DMS 273 (cell line): ENCODE measurements at regions not wholly inside any gene's neighbourhood (a gene's known extent, or its start where the extent isn't known, plus 50 kb on each side); places are given as distances from the start of the nearest gene placed in this dataset.

Source experiments
- DNase-seq: peaks from one replicate; lab custom pipeline; 2025; ENCODE audit not compliant: unreplicated experiment; lab: John Stamatoyannopoulos, UW

DNA sequence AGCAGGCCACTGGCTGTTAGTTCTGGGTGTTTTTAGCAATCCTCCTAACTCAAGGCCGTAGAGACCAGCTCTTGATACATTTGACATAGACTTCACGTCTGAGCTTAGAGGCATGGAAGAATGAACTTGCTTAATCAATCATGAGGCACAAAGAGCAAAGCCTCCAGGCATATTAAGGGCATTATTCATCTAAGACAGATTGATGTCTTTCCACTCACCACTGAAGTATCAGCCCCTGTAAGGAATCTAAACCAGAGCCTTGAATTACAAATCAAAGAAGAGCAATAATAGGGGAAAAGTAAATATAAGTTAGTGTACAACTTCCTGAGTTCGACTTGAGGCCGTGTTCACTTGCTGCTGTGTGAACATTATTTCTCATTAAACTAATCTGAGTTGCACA is 1470.7 kb downstream of the AACS start:
- DNase-seq = no peak

- no peak for DNase-seq
Measured at GRCh38 chr12:126537961-126538530, 1472.8 kb downstream of the AACS start.

DNA sequence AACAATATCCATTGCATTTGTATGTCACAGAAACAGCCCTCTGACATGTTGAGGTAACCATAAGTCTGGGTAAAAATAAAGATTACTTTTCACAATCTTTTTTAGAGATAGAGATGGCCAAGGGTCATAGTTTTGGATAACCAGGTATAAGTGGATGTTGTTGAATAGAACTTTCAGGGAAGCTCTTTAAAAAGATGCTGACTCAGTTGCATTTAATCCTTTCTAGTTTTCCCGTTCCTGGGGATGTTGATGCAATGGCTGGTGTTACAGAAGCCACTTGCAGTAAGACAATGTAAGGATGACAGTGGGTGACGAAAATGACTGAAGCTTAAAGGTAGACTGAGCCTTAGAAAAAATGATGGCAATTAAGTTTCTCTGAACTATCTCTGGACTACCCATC is 1473.7 kb downstream of the AACS start:
- no peak for DNase-seq

DNA sequence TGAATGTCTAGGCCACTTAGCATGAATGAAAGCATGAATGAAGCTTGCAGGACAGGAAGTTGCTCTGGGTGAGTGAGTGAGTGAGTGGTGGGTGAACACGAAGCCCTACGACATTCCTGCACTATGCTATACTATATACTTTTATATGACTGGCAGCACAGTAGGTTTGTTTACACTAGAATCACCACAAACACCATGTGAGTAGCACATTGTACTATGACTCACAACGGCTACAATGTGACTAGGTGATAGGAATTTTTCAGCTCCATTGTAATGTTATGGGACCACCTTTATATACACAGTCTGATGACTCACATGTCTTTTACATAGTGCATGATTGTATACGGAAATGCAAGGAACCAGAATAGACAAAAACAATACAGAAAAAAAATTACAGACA is 1480.2 kb downstream of the AACS start:
- no peak for DNase-seq

DNA sequence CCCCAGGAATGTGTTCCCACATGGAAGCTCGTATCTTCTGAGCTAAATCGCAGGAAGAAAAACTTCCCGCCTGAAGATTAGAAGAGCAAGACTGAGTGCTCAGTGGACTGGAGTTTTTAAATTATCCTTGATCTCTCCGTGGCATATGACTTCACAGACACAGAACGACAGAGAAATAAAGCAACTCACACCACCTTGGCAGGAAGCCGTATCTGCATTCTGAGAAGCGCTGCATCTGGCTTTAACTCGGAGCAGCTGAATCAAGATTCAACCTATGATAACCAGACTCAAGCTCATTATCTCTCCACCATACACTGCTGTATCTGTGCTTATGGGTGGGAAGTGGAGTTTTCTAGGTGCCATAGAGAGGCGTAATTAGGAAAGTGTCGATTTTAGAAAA is 1482.7 kb downstream of the AACS start:
- no peak for DNase-seq

GRCh38 chr12:126551869-126552268 is 1486.6 kb downstream of the AACS start:
- DNase-seq = no peak

- DNase-seq = no peak
Measured at GRCh38 chr12:126554625-126555024, 1489.4 kb downstream of the AACS start.

- no peak for DNase-seq
Measured at GRCh38 chr12:126557659-126558058, 1492.4 kb downstream of the AACS start.

DNA sequence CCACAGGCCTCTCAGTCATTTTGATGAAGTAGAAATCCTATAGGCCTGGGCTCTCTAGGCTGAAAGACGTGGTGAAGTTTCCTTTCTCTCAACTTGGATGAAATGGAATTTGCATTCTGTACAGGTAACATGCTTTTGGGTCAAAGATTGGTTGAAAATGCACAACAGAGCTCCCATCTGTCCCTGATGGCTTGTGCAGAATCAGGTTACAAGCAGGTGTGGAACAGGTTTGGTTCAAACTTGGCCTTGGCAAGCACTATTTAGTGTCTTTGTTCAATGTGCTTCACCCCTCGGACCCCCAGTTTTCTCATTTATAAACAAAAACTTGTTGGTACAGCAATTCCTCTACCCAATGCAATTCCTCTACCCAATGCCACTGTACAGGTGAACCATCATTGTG is 1493.0 kb downstream of the AACS start:
- no peak for DNase-seq

- DNase-seq = no peak
Measured at GRCh38 chr12:126558810-126559209, 1493.6 kb downstream of the AACS start.

DNA sequence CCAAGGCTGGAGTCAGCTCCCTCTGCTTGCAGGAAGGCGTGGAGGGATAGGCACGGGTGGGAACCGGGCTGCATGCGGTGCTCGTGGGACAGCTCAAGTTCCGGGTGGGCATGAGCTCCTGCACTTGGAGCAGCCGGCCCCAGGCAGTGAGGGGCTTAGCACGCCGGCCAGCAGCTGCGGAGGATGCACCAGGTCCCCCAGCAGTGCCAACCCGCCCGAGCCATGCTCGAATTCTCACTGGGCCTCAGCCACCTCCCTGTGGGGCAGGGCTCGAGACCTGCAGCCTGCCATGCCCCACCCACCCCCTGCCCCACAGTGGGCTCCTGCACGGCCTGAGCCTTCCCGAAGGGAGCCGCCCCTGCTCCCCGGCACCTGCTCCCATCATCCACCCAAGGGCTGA is 1501.8 kb downstream of the AACS start:
- no peak for DNase-seq

- no peak for DNase-seq
Measured at GRCh38 chr12:126569706-126570105, 1504.5 kb downstream of the AACS start.

GRCh38 chr12:126570566-126570965 is 1505.3 kb downstream of the AACS start:
- DNase-seq = no peak

DNA sequence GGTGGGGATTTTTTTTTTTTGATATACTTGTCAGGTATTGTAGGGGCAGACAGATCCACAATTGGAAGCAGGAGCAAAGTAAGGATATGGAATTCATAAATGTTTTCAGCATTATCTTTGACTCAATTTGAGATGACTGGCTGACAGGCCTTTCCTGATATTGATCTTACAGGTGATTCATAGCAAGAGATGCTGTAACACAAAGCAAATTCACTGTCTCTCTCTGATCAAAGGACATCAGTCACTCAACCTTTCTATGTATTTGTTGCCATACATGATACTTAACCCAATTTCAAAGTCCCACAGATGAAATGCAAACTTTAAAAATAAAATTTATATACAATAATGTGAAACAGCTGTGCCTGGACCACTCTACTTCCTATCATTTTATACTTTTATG is 1506.9 kb downstream of the AACS start:
- no peak for DNase-seq

DNA sequence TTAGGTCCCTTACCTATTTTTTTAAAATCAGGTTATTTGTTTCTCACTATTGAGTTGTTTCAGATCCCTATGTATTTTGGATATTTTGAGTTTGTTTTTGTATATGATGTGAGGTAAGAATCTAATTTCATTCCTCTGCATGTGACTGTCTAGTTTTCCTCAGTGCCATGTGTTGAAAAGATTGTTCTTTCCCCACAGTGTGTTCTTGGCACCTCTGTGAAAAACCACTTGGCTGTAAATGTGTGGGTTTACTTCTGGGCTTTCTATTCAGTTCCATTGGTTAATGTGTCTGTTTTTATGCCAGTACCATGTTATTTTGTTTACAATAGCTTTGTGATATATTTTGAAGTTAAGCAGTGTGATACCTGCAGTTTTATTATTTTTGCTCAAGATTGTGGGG is 1516.4 kb downstream of the AACS start:
- no peak for DNase-seq

- no peak for DNase-seq
Measured at GRCh38 chr12:126582231-126582630, 1517.0 kb downstream of the AACS start.

- DNase-seq = no peak
Measured at GRCh38 chr12:126588586-126589249, 1523.5 kb downstream of the AACS start.

DNA sequence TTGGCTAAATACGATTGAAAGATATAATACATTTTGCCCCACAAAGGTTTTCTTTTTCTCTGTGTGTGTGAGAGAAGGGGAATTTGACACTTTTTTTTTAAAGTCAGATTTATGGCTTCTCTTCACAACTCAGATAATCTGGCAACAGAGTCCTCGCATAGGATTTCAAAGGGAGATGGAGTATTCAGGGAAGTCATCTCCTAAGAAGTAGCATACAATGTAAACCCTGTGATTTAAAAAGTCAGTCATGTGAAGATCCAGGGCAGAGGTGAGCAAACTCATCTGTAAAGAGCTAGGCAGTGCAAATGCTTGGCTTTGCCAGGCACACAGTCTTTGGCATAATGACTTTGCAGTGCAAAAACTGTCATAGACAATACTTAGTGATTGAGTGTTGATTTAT is 1526.3 kb downstream of the AACS start:
- DNase-seq = no peak

DNA sequence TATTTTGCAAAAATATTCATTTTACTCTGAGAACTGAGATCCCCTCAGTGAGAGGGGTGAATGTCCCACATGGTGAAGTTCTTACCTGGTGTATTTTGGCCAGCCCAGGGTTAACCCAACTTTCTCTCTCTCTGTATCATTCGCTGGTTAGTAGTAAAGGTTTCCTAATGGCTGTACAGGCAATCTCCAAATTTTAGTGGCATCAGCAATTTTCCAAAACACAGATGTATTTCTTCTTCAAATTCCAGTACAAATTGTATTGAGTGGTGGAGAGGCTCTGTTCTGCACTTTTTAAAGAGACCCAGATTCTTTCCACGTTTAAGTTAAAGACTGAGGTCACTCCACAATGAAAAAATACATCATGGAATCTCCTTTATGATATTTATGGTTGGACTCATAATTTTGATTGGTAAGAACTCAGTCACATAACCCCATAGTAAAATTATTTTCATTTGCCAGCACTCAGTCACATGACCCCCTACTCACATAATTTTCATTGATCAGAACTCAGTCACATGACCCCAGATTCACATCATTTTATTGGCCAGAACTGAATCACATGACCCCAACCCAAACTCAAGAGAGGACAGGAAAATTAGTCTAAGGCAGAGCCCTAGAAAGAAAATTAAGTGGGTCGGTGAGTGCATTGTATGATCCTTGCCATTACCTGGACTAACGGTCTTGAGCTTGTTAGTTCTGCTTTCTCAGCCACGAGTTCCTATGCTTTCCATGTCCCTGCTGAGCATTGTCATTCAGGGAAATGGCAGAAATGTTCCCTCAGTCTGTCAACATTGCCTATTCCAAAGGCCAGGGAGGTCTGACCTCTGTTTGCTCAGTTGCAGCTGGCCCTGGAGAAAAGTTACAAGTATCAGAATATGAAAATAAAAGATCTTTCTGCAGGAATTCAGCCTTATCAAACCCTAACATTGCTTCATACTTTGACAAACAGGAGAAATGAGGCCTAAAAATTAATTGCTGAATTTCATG is 1536.2 kb downstream of the AACS start:
- DNase-seq = no peak

DNA sequence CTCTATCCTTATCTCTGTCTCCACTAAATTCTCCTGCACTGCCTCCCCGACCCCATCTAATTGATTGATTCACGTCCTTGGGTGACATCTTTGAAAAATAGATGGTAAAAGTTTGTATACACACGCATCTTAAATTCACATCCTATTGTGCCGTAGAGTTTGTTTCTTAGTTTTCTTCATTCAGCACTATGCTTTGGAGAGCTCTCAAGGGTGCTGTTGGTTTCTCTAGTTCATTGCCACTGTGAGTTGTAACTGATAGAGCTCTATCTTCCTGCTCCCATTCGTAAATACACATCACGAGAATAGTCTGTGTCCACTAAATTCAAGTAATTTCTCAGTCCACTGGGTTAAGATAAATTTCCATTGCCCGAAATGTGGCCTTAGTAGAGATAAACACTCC is 1537.4 kb downstream of the AACS start:
- DNase-seq = no peak

DNA sequence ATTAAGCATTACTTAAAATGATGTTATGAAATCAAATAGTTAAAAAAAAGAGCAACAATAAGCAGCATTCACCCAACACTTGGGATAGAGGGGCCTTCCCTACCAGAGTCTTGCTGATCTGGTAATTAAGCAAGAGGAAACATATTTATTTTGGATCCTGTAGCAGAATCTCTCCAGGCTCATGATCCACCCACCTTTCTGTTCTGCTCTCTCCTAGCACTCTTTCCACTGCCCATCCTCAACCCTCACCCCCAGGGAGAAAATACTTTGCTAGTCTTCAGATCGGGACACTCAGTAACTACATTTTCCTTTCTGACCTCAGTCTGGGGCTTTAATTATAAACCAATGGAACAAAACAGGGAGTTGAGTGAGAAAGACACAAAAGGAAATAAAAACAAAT is 1541.9 kb downstream of the AACS start:
- DNase-seq = no peak

DNA sequence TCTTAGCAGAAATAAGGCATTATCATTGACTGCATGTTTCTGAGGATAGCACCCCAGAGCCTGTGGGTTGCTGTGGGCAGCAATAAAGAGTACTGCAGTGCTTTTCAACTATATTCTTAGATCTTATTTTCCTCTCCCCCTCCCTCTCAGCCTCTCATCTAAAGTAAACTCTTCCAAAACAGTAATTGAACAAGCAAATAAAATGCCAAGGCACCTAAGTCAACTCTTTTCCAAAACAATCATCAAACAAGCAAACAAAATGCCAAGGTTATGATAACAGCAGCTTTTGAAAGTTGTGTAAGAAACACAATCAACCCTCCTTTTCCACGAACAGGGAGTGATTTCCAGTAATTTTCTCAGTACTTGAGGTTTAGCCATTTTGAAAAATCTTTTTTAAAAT is 1542.6 kb downstream of the AACS start:
- no peak for DNase-seq
